GM23338 (cell line): ENCODE measurements at regions not wholly inside any gene's neighbourhood (a gene's known extent, or its start where the extent isn't known, plus 50 kb on each side); places are given as distances from the start of the nearest gene placed in this dataset.

Experiments used
- CREB1 ChIP-seq: fragments of 250-450 bp; sonication (Bioruptor Pico); IDR thresholded peaks from 2 replicates; pipeline ENCODE4 v1.5.0; 2020; ENCODE audit warnings: low read depth, mild to moderate bottlenecking, moderate library complexity
- ETS1 ChIP-seq: IDR thresholded peaks from 2 replicates; pipeline ENCODE4 v1.6.1; 2016; ENCODE audit warnings: antibody characterized with exemption
- EZH2 ChIP-seq: fragments of 200-600 bp; sonication (generic); IDR thresholded peaks from one replicate; pipeline ENCODE4 v1.8.0; 2017; ENCODE audit warnings: antibody characterized with exemption, mild to moderate bottlenecking, low read depth; ENCODE audit not compliant: unreplicated experiment
- EZH2phosphoT487 ChIP-seq: fragments of 200-600 bp; sonication (generic); IDR thresholded peaks from one replicate; pipeline ENCODE4 v1.8.1; 2018; ENCODE audit warnings: antibody characterized with exemption; ENCODE audit not compliant: unreplicated experiment
- JUNB ChIP-seq: IDR thresholded peaks from one replicate; pipeline ENCODE4 v1.6.1; 2016; ENCODE audit warnings: antibody characterized with exemption; ENCODE audit not compliant: unreplicated experiment
- NANOG ChIP-seq: IDR thresholded peaks from 2 replicates; pipeline ENCODE4 v1.6.1; 2016; ENCODE audit warnings: antibody characterized with exemption, borderline replicate concordance
- POLR2AphosphoS5 ChIP-seq: IDR thresholded peaks from 2 replicates; pipeline ENCODE4 v1.6.1; 2016; ENCODE audit warnings: antibody characterized with exemption, low read depth
- STAT1 ChIP-seq: IDR thresholded peaks from one replicate; pipeline ENCODE4 v1.6.1; 2016; ENCODE audit warnings: antibody characterized with exemption; ENCODE audit not compliant: unreplicated experiment
- ZNF114 ChIP-seq: fragments of 250-450 bp; sonication (Bioruptor Pico); IDR thresholded peaks from 2 replicates; pipeline ENCODE4 v1.5.0; 2020; ENCODE audit warnings: mild to moderate bottlenecking, moderate library complexity
- ZNF331 ChIP-seq: fragments of 250-450 bp; sonication (Bioruptor Pico); IDR thresholded peaks from 2 replicates; pipeline ENCODE4 v1.5.0; 2020; ENCODE audit warnings: low read depth, mild to moderate bottlenecking, moderate library complexity
- ZNF462 ChIP-seq: fragments of 250-450 bp; sonication (Bioruptor Pico); IDR thresholded peaks from 2 replicates; pipeline ENCODE4 v1.5.0; 2020; ENCODE audit warnings: mild to moderate bottlenecking, moderate library complexity
- TF ChIP-seq, protein P1 (sequence below), 2 experiments: fragments of 200-600 bp in 1 of 2; sonication (generic) in 1 of 2; conservative IDR thresholded peaks; 2 replicates each; pipeline versions ENCODE4 v1.5.1 to v1.6.1; 2016 to 2017; ENCODE audit warnings: antibody characterized with exemption in 2 of 2, low read depth in 2 of 2, mild to moderate bottlenecking in 2 of 2, moderate library complexity in 1 of 2
- TF ChIP-seq, protein P2 (sequence below): IDR thresholded peaks from one replicate; pipeline ENCODE4 v1.6.1; 2018; ENCODE audit warnings: antibody characterized with exemption; ENCODE audit not compliant: unreplicated experiment

GRCh38 chr2:121819846-121820245 is 64.4 kb downstream of the TSN start:
- no peak for TF ChIP-seq EZH2phosphoT487
- TF ChIP-seq, protein P1, sequence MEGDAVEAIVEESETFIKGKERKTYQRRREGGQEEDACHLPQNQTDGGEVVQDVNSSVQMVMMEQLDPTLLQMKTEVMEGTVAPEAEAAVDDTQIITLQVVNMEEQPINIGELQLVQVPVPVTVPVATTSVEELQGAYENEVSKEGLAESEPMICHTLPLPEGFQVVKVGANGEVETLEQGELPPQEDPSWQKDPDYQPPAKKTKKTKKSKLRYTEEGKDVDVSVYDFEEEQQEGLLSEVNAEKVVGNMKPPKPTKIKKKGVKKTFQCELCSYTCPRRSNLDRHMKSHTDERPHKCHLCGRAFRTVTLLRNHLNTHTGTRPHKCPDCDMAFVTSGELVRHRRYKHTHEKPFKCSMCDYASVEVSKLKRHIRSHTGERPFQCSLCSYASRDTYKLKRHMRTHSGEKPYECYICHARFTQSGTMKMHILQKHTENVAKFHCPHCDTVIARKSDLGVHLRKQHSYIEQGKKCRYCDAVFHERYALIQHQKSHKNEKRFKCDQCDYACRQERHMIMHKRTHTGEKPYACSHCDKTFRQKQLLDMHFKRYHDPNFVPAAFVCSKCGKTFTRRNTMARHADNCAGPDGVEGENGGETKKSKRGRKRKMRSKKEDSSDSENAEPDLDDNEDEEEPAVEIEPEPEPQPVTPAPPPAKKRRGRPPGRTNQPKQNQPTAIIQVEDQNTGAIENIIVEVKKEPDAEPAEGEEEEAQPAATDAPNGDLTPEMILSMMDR (conservative IDR thresholded peaks at IDR 0.05; ENCODE audit: low read depth in 2 of 2), result no peak
- no peak for TF ChIP-seq EZH2
- TF ChIP-seq, protein P2, sequence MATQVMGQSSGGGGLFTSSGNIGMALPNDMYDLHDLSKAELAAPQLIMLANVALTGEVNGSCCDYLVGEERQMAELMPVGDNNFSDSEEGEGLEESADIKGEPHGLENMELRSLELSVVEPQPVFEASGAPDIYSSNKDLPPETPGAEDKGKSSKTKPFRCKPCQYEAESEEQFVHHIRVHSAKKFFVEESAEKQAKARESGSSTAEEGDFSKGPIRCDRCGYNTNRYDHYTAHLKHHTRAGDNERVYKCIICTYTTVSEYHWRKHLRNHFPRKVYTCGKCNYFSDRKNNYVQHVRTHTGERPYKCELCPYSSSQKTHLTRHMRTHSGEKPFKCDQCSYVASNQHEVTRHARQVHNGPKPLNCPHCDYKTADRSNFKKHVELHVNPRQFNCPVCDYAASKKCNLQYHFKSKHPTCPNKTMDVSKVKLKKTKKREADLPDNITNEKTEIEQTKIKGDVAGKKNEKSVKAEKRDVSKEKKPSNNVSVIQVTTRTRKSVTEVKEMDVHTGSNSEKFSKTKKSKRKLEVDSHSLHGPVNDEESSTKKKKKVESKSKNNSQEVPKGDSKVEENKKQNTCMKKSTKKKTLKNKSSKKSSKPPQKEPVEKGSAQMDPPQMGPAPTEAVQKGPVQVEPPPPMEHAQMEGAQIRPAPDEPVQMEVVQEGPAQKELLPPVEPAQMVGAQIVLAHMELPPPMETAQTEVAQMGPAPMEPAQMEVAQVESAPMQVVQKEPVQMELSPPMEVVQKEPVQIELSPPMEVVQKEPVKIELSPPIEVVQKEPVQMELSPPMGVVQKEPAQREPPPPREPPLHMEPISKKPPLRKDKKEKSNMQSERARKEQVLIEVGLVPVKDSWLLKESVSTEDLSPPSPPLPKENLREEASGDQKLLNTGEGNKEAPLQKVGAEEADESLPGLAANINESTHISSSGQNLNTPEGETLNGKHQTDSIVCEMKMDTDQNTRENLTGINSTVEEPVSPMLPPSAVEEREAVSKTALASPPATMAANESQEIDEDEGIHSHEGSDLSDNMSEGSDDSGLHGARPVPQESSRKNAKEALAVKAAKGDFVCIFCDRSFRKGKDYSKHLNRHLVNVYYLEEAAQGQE, result no peak
- no peak for TF ChIP-seq POLR2AphosphoS5
- TF ChIP-seq ETS1, result no peak
- TF ChIP-seq CREB1 (CRISPR knock-in tag), result no peak
- TF ChIP-seq ZNF331 (CRISPR knock-in tag), result no peak
- no peak for TF ChIP-seq NANOG
- TF ChIP-seq JUNB, result no peak
- TF ChIP-seq ZNF114 (CRISPR knock-in tag), result no peak
- TF ChIP-seq STAT1, result no peak
- TF ChIP-seq ZNF462 (CRISPR knock-in tag), result no peak
